ENCODE measurements at regions not wholly inside any gene's neighbourhood (a gene's known extent, or its start where the extent isn't known, plus 50 kb on each side); places are given as distances from the start of the nearest gene placed in this dataset.

DNA sequence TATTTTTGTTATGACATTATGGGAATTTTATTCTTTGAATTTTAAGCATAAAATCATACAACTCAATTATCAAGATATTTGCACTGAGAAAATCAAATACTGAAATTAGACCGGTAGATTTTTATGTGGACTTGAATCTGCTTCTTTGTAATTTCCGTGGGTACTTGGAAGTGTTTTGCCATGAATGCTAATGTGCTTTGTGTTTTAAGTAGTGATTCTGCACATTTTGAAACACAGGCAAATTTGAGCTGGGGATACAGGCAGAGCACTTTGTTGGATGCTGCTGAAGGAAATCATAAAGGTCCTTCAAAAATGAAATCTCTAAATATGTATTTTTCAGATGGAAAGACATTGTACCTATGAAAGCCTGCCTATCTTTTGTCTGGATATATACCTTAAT, 446.3 kb upstream of the POU3F3 start:
- H3K36me3 ChIP-seq (replicated peaks in 1 of 2; ENCODE audit: control insufficient read depth in 1 of 2, insufficient read depth in 2 of 2, low read length in 2 of 2) = no peaks in the 10 kb centered on the region
- no peak for ATAC-seq
- WGBS (ENCODE audit: low lambda C conversion rate) = 51% methylated on average over 2 of the region's 2 CpGs
- no peak overlapping the region for H3K9ac ChIP-seq (ENCODE audit: insufficient read depth, low read depth, low read length)
- H3K4me1 ChIP-seq (ENCODE audit: insufficient read depth, low read length) = no peaks in the 10 kb centered on the region
- no peak for DNase-seq (ENCODE audit: low spot score)
- no peaks in the 10 kb centered on the region for H4K20me1 ChIP-seq (ENCODE audit: insufficient read depth, low read length)
- no peaks in the 10 kb centered on the region for H3K79me2 ChIP-seq (ENCODE audit: insufficient read depth, low read length)
- ChIA-PET POLR2A (no interaction called here), CTCF (ENCODE audit: low intra/inter-chr PET ratio, low total read pairs) (no interaction called here)
- H3K27me3 ChIP-seq (ENCODE audit: control insufficient read depth in 1 of 2, insufficient read depth in 2 of 2, low read length in 2 of 2) = 0 out of 5 replicates have a peak, but pooled peaks cover 0 to 3% of the 10 kb centered on the region in 2 experiments
- intact Hi-C loops (cut with micrococcal nuclease; ENCODE audit: unreplicated experiment) (no loop called here), in situ Hi-C loops (cut with HindIII; ENCODE audit: extremely low pct_ligation_motif_present, low pct_unique_long_range_greater_than_20kb) (no loop called here)
- no peak overlapping the region for H2AFZ ChIP-seq (ENCODE audit: low read length)
- no peak for FAIRE-seq
- TF ChIP-seq ZNF354B (CRISPR knock-in tag; IDR thresholded peaks at IDR 0.05) (no peak), ETV6 (CRISPR knock-in tag; conservative IDR thresholded peaks at IDR 0.05) (no peak), ZNF879 (CRISPR knock-in tag; IDR thresholded peaks at IDR 0.05) (no peak), ZNF205 (CRISPR knock-in tag; IDR thresholded peaks at IDR 0.05) (no peak), ZNF691 (CRISPR knock-in tag; IDR thresholded peaks at IDR 0.05; ENCODE audit: borderline replicate concordance, low read depth) (no peak), ZNF430 (CRISPR knock-in tag; IDR thresholded peaks at IDR 0.05) (no peak), ZSCAN20 (CRISPR knock-in tag; IDR thresholded peaks at IDR 0.05; ENCODE audit: borderline replicate concordance) (no peak), ZNF777 (CRISPR knock-in tag; IDR thresholded peaks at IDR 0.05) (no peak), ZNF850 (CRISPR knock-in tag; conservative IDR thresholded peaks at IDR 0.05) (no peak)
- TF ChIP-seq, protein P1, sequence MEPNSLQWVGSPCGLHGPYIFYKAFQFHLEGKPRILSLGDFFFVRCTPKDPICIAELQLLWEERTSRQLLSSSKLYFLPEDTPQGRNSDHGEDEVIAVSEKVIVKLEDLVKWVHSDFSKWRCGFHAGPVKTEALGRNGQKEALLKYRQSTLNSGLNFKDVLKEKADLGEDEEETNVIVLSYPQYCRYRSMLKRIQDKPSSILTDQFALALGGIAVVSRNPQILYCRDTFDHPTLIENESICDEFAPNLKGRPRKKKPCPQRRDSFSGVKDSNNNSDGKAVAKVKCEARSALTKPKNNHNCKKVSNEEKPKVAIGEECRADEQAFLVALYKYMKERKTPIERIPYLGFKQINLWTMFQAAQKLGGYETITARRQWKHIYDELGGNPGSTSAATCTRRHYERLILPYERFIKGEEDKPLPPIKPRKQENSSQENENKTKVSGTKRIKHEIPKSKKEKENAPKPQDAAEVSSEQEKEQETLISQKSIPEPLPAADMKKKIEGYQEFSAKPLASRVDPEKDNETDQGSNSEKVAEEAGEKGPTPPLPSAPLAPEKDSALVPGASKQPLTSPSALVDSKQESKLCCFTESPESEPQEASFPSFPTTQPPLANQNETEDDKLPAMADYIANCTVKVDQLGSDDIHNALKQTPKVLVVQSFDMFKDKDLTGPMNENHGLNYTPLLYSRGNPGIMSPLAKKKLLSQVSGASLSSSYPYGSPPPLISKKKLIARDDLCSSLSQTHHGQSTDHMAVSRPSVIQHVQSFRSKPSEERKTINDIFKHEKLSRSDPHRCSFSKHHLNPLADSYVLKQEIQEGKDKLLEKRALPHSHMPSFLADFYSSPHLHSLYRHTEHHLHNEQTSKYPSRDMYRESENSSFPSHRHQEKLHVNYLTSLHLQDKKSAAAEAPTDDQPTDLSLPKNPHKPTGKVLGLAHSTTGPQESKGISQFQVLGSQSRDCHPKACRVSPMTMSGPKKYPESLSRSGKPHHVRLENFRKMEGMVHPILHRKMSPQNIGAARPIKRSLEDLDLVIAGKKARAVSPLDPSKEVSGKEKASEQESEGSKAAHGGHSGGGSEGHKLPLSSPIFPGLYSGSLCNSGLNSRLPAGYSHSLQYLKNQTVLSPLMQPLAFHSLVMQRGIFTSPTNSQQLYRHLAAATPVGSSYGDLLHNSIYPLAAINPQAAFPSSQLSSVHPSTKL (CRISPR knock-in tag; IDR thresholded peaks at IDR 0.05) = no peak
- TF ChIP-seq, protein P2, sequence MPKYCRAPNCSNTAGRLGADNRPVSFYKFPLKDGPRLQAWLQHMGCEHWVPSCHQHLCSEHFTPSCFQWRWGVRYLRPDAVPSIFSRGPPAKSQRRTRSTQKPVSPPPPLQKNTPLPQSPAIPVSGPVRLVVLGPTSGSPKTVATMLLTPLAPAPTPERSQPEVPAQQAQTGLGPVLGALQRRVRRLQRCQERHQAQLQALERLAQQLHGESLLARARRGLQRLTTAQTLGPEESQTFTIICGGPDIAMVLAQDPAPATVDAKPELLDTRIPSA (CRISPR knock-in tag; IDR thresholded peaks at IDR 0.05; ENCODE audit: borderline replicate concordance) = no peak
- TF ChIP-seq, protein P3, sequence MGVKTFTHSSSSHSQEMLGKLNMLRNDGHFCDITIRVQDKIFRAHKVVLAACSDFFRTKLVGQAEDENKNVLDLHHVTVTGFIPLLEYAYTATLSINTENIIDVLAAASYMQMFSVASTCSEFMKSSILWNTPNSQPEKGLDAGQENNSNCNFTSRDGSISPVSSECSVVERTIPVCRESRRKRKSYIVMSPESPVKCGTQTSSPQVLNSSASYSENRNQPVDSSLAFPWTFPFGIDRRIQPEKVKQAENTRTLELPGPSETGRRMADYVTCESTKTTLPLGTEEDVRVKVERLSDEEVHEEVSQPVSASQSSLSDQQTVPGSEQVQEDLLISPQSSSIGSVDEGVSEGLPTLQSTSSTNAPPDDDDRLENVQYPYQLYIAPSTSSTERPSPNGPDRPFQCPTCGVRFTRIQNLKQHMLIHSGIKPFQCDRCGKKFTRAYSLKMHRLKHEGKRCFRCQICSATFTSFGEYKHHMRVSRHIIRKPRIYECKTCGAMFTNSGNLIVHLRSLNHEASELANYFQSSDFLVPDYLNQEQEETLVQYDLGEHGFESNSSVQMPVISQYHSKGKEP (CRISPR knock-in tag; IDR thresholded peaks at IDR 0.05) = no peak
- no peak overlapping the region for H3K4me2 ChIP-seq (ENCODE audit: low read depth, low read length)
- no peak overlapping the region for H3K4me3 ChIP-seq (replicated peaks in 1 of 3; ENCODE audit: insufficient read depth in 1 of 3, low read depth in 2 of 3, low read length in 3 of 3)
- H3K27ac ChIP-seq (ENCODE audit: extremely low read length, insufficient read depth, low read length) = no peak overlapping the region
- H3K9me3 ChIP-seq (ENCODE audit: low read length) = no peaks in the 10 kb centered on the region
- no TSS peak for BruUV-seq (replicated peaks)

Data from HepG2 (cell line).